Endothelial cell of umbilical vein (primary cell): ENCODE measurements at regions not wholly inside any gene's neighbourhood (a gene's known extent, or its start where the extent isn't known, plus 50 kb on each side); places are given as distances from the start of the nearest gene placed in this dataset.
A peak's percentile ranks its signal among the peaks of the same experiment; 100 is the strongest.

ENCODE experiments used
- BruUV-seq: library from RNA; stranded (reverse); fragments of 400-500 nt; replicated peaks from 2 replicates; lab custom pipeline; 2021; lab: Mats Ljungman, UMichigan
- CTCF ChIA-PET: fragments of 300-600, 350-600 bp; sonication (Branson Sonifier 250); formaldehyde crosslinking; loops from one replicate; lab custom pipeline; 2021; ENCODE audit warnings: antibody characterized with exemption, inconsistent platforms; lab: Charles Lee
- POLR2A ChIA-PET: fragments of 300-600, 350-600 bp; sonication (Branson Sonifier 250); formaldehyde crosslinking; loops from one replicate; lab custom pipeline; 2021; ENCODE audit warnings: antibody characterized with exemption, inconsistent platforms; lab: Charles Lee
- DNase-seq: peaks from one replicate; pipeline ENCODE4 v3.0.0-alpha.2; 2011; ENCODE audit warnings: low read depth, low spot score
- FAIRE-seq: peaks from 2 replicates; lab custom pipeline; 2011; peaks lifted over from hg19 to GRCh38; lab: Jason Lieb, UNC
- H2AFZ ChIP-seq: 2 replicates; pipeline ENCODE4 v1.6.0; 2012; ENCODE audit warnings: low read depth, low read length, control low read depth, inconsistent platforms
- H3K27ac ChIP-seq: 2 replicates; pipeline ENCODE4 v1.5.1; 2011; ENCODE audit warnings: low read depth, mild to moderate bottlenecking, control low read depth, low read length, moderate library complexity; ENCODE audit not compliant: insufficient read depth
- H3K27me3 ChIP-seq, 2 experiments: 2 replicates each; pipeline versions ENCODE4 v1.6.0 to v1.6.1; 2011; ENCODE audit warnings: low read length in 2 of 2, mixed read lengths in 1 of 2; ENCODE audit not compliant: control insufficient read depth in 2 of 2, insufficient read depth in 2 of 2
- H3K36me3 ChIP-seq, 2 experiments: 2 replicates in 1 of 2; 3 replicates in 1 of 2; pipeline ENCODE4 v1.5.1; 2011; ENCODE audit warnings: low read length in 2 of 2, mild to moderate bottlenecking in 1 of 2, moderate library complexity in 1 of 2; ENCODE audit not compliant: control insufficient read depth in 2 of 2, insufficient read depth in 2 of 2; ENCODE audit errors: extremely low read depth in 1 of 2
- H3K4me1 ChIP-seq: 3 replicates; pipeline ENCODE4 v1.5.1; 2011; ENCODE audit warnings: mild to moderate bottlenecking, low read length; ENCODE audit not compliant: control insufficient read depth, insufficient read depth; ENCODE audit errors: extremely low read depth
- H3K4me2 ChIP-seq: 2 replicates; pipeline ENCODE4 v1.6.1; 2011; ENCODE audit warnings: low read length, control low read depth, mixed read lengths; ENCODE audit not compliant: insufficient read depth
- H3K4me3 ChIP-seq, 3 experiments: fragments of 200-600 bp in 1 of 3; sonication (generic), shearing (Covaris generic) in 1 of 3; replicated peaks in 1 of 3; 2 replicates each; pipeline ENCODE4 v1.5.1; 2011 to 2016; ENCODE audit warnings: control low read depth in 3 of 3, low read length in 3 of 3, mild to moderate bottlenecking in 2 of 3, inconsistent platforms in 1 of 3, low read depth in 1 of 3, moderate library complexity in 1 of 3; ENCODE audit not compliant: insufficient read depth in 1 of 3
- H3K79me2 ChIP-seq: 2 replicates; pipeline ENCODE4 v1.6.0; 2012; ENCODE audit warnings: low read length, inconsistent platforms; ENCODE audit not compliant: control insufficient read depth, insufficient read depth
- H3K9ac ChIP-seq: replicated peaks from 2 replicates; pipeline ENCODE3; 2011; ENCODE audit warnings: low read length, control low read depth; ENCODE audit not compliant: insufficient read depth; ENCODE audit errors: extremely low read depth
- H3K9me1 ChIP-seq: replicated peaks from 3 replicates; pipeline ENCODE4 v1.6.0; 2011; ENCODE audit warnings: mild to moderate bottlenecking, low read length; ENCODE audit not compliant: control insufficient read depth, insufficient read depth; ENCODE audit errors: extremely low read depth
- H3K9me3 ChIP-seq: replicated peaks from 2 replicates; pipeline ENCODE4 v1.5.1; 2012; ENCODE audit warnings: low read length, inconsistent platforms; ENCODE audit not compliant: control insufficient read depth, insufficient read depth
- H4K20me1 ChIP-seq: replicated peaks from 2 replicates; pipeline ENCODE3; 2011; ENCODE audit warnings: mild to moderate bottlenecking, low read length; ENCODE audit not compliant: control insufficient read depth, insufficient read depth; ENCODE audit errors: extremely low read depth
- EZH2 ChIP-seq: IDR thresholded peaks from 2 replicates; pipeline ENCODE4 v1.6.1; 2012; ENCODE audit warnings: borderline replicate concordance, low read depth, mild to moderate bottlenecking, moderate library complexity, low read length, inconsistent platforms; ENCODE audit not compliant: severe bottlenecking
- MYC ChIP-seq: IDR thresholded peaks from one replicate; pipeline ENCODE4 v1.6.1; 2011; ENCODE audit warnings: mild to moderate bottlenecking, low read depth, low read length
- POLR2A ChIP-seq: IDR thresholded peaks from 2 replicates; pipeline ENCODE4 v1.6.1; 2012; ENCODE audit warnings: low read depth, mild to moderate bottlenecking, control low read depth, low read length
- POLR2AphosphoS5 ChIP-seq: IDR thresholded peaks from 2 replicates; pipeline ENCODE4 v1.6.1; 2012; ENCODE audit warnings: low read depth, mild to moderate bottlenecking, control low read depth, low read length, moderate library complexity; ENCODE audit not compliant: insufficient read depth
- dilution Hi-C: fragments of 300-500 bp; cut with MboI; formaldehyde crosslinking; loops from one replicate; pipeline ENCODE4 v1.15.0; 2019; ENCODE audit warnings: low sequenced_read_pairs; ENCODE audit not compliant: extremely low pct_ligation_motif_present
- intact Hi-C: fragments of 100-400 bp; cut with micrococcal nuclease; formaldehyde crosslinking; loops from one replicate; pipeline ENCODE4 v1.10.0; 2022
- TF ChIP-seq, protein P1 (sequence below): IDR thresholded peaks from 2 replicates; pipeline ENCODE4 v1.6.1; 2011; ENCODE audit not compliant: insufficient read depth, insufficient read length
- TF ChIP-seq, protein P2 (sequence below), 2 donors: IDR thresholded peaks; 1 replicate in 1 of 2; 2 replicates in 1 of 2; pipeline ENCODE4 v1.5.1; 2011; ENCODE audit warnings: low read length in 2 of 2, mild to moderate bottlenecking in 2 of 2, moderate library complexity in 2 of 2, control low read depth in 1 of 2, inconsistent platforms in 1 of 2, low read depth in 1 of 2; ENCODE audit not compliant: insufficient read depth in 1 of 2; ENCODE audit errors: extremely low read depth in 1 of 2

DNA sequence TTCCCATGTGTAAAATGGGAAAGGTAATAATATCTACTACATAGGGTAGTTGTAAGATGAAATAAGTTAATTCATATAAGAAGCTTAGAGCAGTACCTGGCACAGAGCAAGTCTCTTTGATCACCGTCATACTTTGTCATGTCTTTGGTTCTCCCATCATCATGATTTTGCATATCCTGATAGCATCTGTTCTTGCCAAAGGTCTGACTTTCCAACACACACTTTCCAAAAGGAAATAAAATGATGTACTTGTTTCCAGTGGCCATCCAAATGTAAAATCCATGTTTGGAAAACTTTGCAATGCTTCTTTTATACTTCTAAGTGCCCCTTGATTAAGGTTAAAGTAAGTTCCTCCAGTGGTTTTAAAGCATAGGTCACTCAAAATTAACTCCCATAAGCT lies 266.9 kb upstream of the PTGER4 start:
- dilution Hi-C loops = no loop called here
- no peak overlapping the region for H3K4me3 ChIP-seq
- no peaks in the 10 kb centered on the region for H3K79me2 ChIP-seq
- no peak overlapping the region for H3K9ac ChIP-seq
- FAIRE-seq (no peak), DNase-seq (no peak)
- no TSS peak for BruUV-seq
- no peaks in the 10 kb centered on the region for H4K20me1 ChIP-seq
- H3K9me3 ChIP-seq = no peaks in the 10 kb centered on the region
- H3K27me3 ChIP-seq = no peaks in the 10 kb centered on the region
- ChIA-PET CTCF (no interaction called here), POLR2A (no interaction called here)
- intact Hi-C loops = loop anchor here (10.0 kb wide), 1 partner anchor 698 kb away; no protein-coding TSS in a partner anchor
- H3K4me1 ChIP-seq = peaks cover 21% of the 10 kb centered on the region
- no peaks in the 10 kb centered on the region for H3K36me3 ChIP-seq
- H3K4me2 ChIP-seq = no peak overlapping the region
- no peaks in the 10 kb centered on the region for H3K9me1 ChIP-seq
- TF ChIP-seq POLR2AphosphoS5 = no peak
- no peak overlapping the region for H3K27ac ChIP-seq
- no peak overlapping the region for H2AFZ ChIP-seq

DNA sequence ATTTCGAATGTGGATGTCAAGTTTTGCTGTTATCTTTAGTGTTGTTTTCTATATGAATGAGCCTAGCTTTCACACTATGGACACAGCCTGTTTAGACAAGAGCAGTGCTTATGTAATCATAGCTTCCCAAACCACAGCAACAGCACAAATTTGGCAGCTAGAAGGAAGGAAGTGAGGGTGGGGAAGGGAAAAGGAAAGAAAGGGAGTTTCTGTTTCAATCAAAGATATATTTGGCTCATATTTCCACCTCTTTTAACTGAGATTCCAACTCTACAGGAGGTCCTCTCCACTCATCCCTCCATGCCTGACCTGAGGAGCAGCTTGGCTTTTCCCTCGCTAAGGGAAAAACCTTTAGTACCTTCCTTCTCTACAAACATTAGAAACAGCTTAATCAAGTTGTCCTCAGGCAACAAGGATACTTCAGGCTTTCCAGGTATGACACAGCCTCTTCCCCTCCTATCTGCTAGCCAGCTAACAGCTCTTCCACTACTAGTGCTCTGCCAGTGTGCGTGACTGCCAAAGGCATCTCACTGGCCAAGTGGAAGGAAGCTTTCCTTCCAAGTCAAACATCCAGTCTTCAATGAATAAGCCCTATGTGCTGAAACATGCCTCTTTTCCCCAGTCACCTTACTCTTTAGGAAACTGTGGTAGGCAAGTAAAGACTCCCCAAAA lies 268.6 kb upstream of the PTGER4 start:
- POLR2A ChIA-PET = interaction anchor here (1.6 kb wide), 1 partner anchor 17 kb away, joined by 3 read pairs; no protein-coding TSS in a partner anchor
- BruUV-seq = TSS peak; percentile 63

More for the DNA sequence above, 268.6 kb upstream of the PTGER4 start:
- Histone ChIP-seq H3K27ac (peak overlapping the region; percentile 81), H3K79me2 (no peaks in the 10 kb centered on the region), H4K20me1 (no peaks in the 10 kb centered on the region), H3K27me3 (no peaks in the 10 kb centered on the region), H3K4me3 (peak overlapping the region in 1 of 3 experiments; percentile 15), H3K4me1 (peaks cover 21% of the 10 kb centered on the region), H3K36me3 (no peaks in the 10 kb centered on the region), H3K4me2 (peak overlapping the region; percentile 72), H3K9me3 (no peaks in the 10 kb centered on the region), H3K9ac (peak overlapping the region; percentile 40), H2AFZ (peak overlapping the region; percentile 71), H3K9me1 (no peaks in the 10 kb centered on the region)
- dilution Hi-C loops = no loop called here
- DNase-seq = no peak
- CTCF ChIA-PET = interaction anchor here (1.0 to 2.6 kb wide), 7 partner anchors 13 to 462 kb away, joined by 3 to 11 read pairs (median 5); no protein-coding TSS in a partner anchor
- intact Hi-C loops = loop anchor here (1.0 to 10.0 kb wide), 9 partner anchors 19 to 696 kb away; partner anchors contain the start of gene PTGER4
- TF ChIP-seq MYC = no peak
- peak; percentile 7 for TF ChIP-seq POLR2A
- TF ChIP-seq, protein P1, sequence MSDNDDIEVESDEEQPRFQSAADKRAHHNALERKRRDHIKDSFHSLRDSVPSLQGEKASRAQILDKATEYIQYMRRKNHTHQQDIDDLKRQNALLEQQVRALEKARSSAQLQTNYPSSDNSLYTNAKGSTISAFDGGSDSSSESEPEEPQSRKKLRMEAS = no peak
- TF ChIP-seq POLR2AphosphoS5 = no peak
- TF ChIP-seq, protein P2, sequence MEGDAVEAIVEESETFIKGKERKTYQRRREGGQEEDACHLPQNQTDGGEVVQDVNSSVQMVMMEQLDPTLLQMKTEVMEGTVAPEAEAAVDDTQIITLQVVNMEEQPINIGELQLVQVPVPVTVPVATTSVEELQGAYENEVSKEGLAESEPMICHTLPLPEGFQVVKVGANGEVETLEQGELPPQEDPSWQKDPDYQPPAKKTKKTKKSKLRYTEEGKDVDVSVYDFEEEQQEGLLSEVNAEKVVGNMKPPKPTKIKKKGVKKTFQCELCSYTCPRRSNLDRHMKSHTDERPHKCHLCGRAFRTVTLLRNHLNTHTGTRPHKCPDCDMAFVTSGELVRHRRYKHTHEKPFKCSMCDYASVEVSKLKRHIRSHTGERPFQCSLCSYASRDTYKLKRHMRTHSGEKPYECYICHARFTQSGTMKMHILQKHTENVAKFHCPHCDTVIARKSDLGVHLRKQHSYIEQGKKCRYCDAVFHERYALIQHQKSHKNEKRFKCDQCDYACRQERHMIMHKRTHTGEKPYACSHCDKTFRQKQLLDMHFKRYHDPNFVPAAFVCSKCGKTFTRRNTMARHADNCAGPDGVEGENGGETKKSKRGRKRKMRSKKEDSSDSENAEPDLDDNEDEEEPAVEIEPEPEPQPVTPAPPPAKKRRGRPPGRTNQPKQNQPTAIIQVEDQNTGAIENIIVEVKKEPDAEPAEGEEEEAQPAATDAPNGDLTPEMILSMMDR (IDR thresholded peaks at IDR 0.05; ENCODE audit: extremely low read depth in 1 of 2, insufficient read depth in 1 of 2, low read depth in 1 of 2, low read length in 2 of 2) = no peak
- TF ChIP-seq EZH2 = no peak
- no peak for FAIRE-seq
